Ishikawa (cell line): ENCODE measurements at regions not wholly inside any gene's neighbourhood (a gene's known extent, or its start where the extent isn't known, plus 50 kb on each side); places are given as distances from the start of the nearest gene placed in this dataset.

Source experiments
- CEBPB ChIP-seq: IDR thresholded peaks from 2 replicates; pipeline ENCODE4 v1.6.1; 2012
- CREB1 ChIP-seq: IDR thresholded peaks from 2 replicates; pipeline ENCODE4 v1.6.1; 2012; ENCODE audit warnings: low read depth
- EGR1 ChIP-seq: IDR thresholded peaks from 2 replicates; pipeline ENCODE4 v1.6.1; 2012
- EP300 ChIP-seq: IDR thresholded peaks from 2 replicates; pipeline ENCODE4 v1.6.1; 2012; ENCODE audit warnings: borderline replicate concordance
- MAX ChIP-seq: IDR thresholded peaks from 2 replicates; pipeline ENCODE4 v1.6.1; 2012
- REST ChIP-seq: IDR thresholded peaks from 2 replicates; pipeline ENCODE4 v1.6.1; 2012; ENCODE audit warnings: low read depth, mild to moderate bottlenecking
- TCF12 ChIP-seq: IDR thresholded peaks from 2 replicates; pipeline ENCODE4 v1.6.1; 2012; ENCODE audit warnings: low read depth
- YY1 ChIP-seq: IDR thresholded peaks from 2 replicates; pipeline ENCODE4 v1.6.1; 2012; ENCODE audit warnings: low read depth

- no peak for TF ChIP-seq TCF12
- TF ChIP-seq MAX: no peak
- TF ChIP-seq EP300: no peak
- TF ChIP-seq REST: no peak
- TF ChIP-seq YY1: no peak
- TF ChIP-seq EGR1: no peak
- no peak for TF ChIP-seq CREB1
- TF ChIP-seq CEBPB: no peak
Observed at GRCh38 chr3:13217253-13217652, 144.0 kb upstream of the IQSEC1 start.
